ENCODE measurements at regions not wholly inside any gene's neighbourhood (a gene's known extent, or its start where the extent isn't known, plus 50 kb on each side); places are given as distances from the start of the nearest gene placed in this dataset.

GRCh38 chr1:214837376-214837775, 234.4 kb downstream of the CENPF start:
- Histone ChIP-seq H3K79me2 (ENCODE audit: low read length) (no peaks in the 10 kb centered on the region), H3K9me3 (ENCODE audit: insufficient read depth, low read length) (no peaks in the 10 kb centered on the region), H3K4me2 (ENCODE audit: low read length) (no peak overlapping the region), H3K36me3 (replicated peaks; ENCODE audit: low read depth, low read length) (no peaks in the 10 kb centered on the region), H3K27me3 (ENCODE audit: low read depth, low read length) (0 out of 2 replicates have a peak, but pooled peaks cover 6% of the 10 kb centered on the region), H3K4me3 (ENCODE audit: low read length) (no peak overlapping the region), H3K9ac (ENCODE audit: low read length) (no peak overlapping the region), H3K4me1 (ENCODE audit: low read length) (no peaks in the 10 kb centered on the region), H4K20me1 (ENCODE audit: insufficient read depth, low read length) (no peaks in the 10 kb centered on the region), H3K27ac (ENCODE audit: low read length) (no peak overlapping the region), H2AFZ (ENCODE audit: low read depth, low read length) (no peak overlapping the region)
- TF ChIP-seq EZH2phosphoT487 (IDR thresholded peaks at IDR 0.05; ENCODE audit: low read depth) = no peak
- no peak for TF ChIP-seq CTCF (IDR thresholded peaks at IDR 0.05; ENCODE audit: low read depth, low read length)

GRCh38 chr1:214838351-214838750, 235.4 kb downstream of the CENPF start:
- no peak overlapping the region for H3K4me3 ChIP-seq (ENCODE audit: low read length)
- H3K36me3 ChIP-seq (replicated peaks; ENCODE audit: low read depth, low read length) = no peaks in the 10 kb centered on the region
- no peak overlapping the region for H3K4me2 ChIP-seq (ENCODE audit: low read length)
- no peaks in the 10 kb centered on the region for H3K79me2 ChIP-seq (ENCODE audit: low read length)
- H3K27ac ChIP-seq (ENCODE audit: low read length) = no peak overlapping the region
- no peak for TF ChIP-seq CTCF (IDR thresholded peaks at IDR 0.05; ENCODE audit: low read depth, low read length)
- TF ChIP-seq EZH2phosphoT487 (IDR thresholded peaks at IDR 0.05; ENCODE audit: low read depth) = no peak
- no peaks in the 10 kb centered on the region for H4K20me1 ChIP-seq (ENCODE audit: insufficient read depth, low read length)
- H3K9ac ChIP-seq (ENCODE audit: low read length) = no peak overlapping the region
- no peaks in the 10 kb centered on the region for H3K9me3 ChIP-seq (ENCODE audit: insufficient read depth, low read length)
- no peaks in the 10 kb centered on the region for H3K4me1 ChIP-seq (ENCODE audit: low read length)
- no peak overlapping the region for H2AFZ ChIP-seq (ENCODE audit: low read depth, low read length)
- 0 out of 2 replicates have a peak, but pooled peaks cover 6% of the 10 kb centered on the region for H3K27me3 ChIP-seq (ENCODE audit: low read depth, low read length)

GRCh38 chr1:214840356-214840755, 237.4 kb downstream of the CENPF start:
- Histone ChIP-seq H2AFZ (ENCODE audit: low read depth, low read length) (no peak overlapping the region), H3K27me3 (ENCODE audit: low read depth, low read length) (0 out of 2 replicates have a peak, but pooled peaks cover 6% of the 10 kb centered on the region), H3K4me1 (ENCODE audit: low read length) (no peaks in the 10 kb centered on the region), H3K9me3 (ENCODE audit: insufficient read depth, low read length) (no peaks in the 10 kb centered on the region), H3K4me3 (ENCODE audit: low read length) (no peak overlapping the region), H3K36me3 (replicated peaks; ENCODE audit: low read depth, low read length) (no peaks in the 10 kb centered on the region), H3K9ac (ENCODE audit: low read length) (no peak overlapping the region), H3K4me2 (ENCODE audit: low read length) (no peak overlapping the region), H3K79me2 (ENCODE audit: low read length) (no peaks in the 10 kb centered on the region), H4K20me1 (ENCODE audit: insufficient read depth, low read length) (no peaks in the 10 kb centered on the region), H3K27ac (ENCODE audit: low read length) (no peak overlapping the region)
- TF ChIP-seq CTCF (IDR thresholded peaks at IDR 0.05; ENCODE audit: low read depth, low read length) = no peak

GRCh38 chr1:214842856-214843255, 239.7 kb upstream of the KCNK2 start:
- Histone ChIP-seq H3K9me3 (ENCODE audit: insufficient read depth, low read length) (no peaks in the 10 kb centered on the region), H3K27me3 (ENCODE audit: low read depth, low read length) (0 out of 2 replicates have a peak, but pooled peaks cover 6% of the 10 kb centered on the region), H3K36me3 (replicated peaks; ENCODE audit: low read depth, low read length) (no peaks in the 10 kb centered on the region), H3K4me3 (ENCODE audit: low read length) (no peak overlapping the region), H3K27ac (ENCODE audit: low read length) (no peak overlapping the region), H3K79me2 (ENCODE audit: low read length) (no peaks in the 10 kb centered on the region), H2AFZ (ENCODE audit: low read depth, low read length) (no peak overlapping the region), H3K9ac (ENCODE audit: low read length) (no peak overlapping the region), H4K20me1 (ENCODE audit: insufficient read depth, low read length) (no peaks in the 10 kb centered on the region), H3K4me2 (ENCODE audit: low read length) (no peak overlapping the region), H3K4me1 (ENCODE audit: low read length) (no peaks in the 10 kb centered on the region)
- no peak for TF ChIP-seq CTCF (IDR thresholded peaks at IDR 0.05; ENCODE audit: low read depth, low read length)
- no peak for TF ChIP-seq EZH2phosphoT487 (IDR thresholded peaks at IDR 0.05; ENCODE audit: low read depth)

Measured in OCI-LY3 (cell line).